KBM-7 (cell line): ENCODE measurements at regions not wholly inside any gene's neighbourhood (a gene's known extent, or its start where the extent isn't known, plus 50 kb on each side); places are given as distances from the start of the nearest gene placed in this dataset.
A peak's percentile ranks its signal among the peaks of the same experiment; 100 is the strongest.

Experiments used
- DNase-seq: peaks from one replicate; pipeline ENCODE4 v3.0.0-alpha.2; 2015
- in situ Hi-C: fragments of 300-500 bp; cut with MboI; formaldehyde crosslinking; loops from 2 replicates; pipeline ENCODE4 v1.14.3; 2020; ENCODE audit warnings: low sequenced_read_pairs, low pct_unique_long_range_greater_than_20kb, mixed read lengths

GRCh38 chr9:89234205-89235067, 55.8 kb upstream of the SHC3 start:
- DNase-seq = no peak
- in situ Hi-C loops = no loop called here

- in situ Hi-C loops = no loop called here
- DNase-seq = no peak
Measured at GRCh38 chr9:89236955-89237573, 58.4 kb upstream of the SHC3 start.

DNA sequence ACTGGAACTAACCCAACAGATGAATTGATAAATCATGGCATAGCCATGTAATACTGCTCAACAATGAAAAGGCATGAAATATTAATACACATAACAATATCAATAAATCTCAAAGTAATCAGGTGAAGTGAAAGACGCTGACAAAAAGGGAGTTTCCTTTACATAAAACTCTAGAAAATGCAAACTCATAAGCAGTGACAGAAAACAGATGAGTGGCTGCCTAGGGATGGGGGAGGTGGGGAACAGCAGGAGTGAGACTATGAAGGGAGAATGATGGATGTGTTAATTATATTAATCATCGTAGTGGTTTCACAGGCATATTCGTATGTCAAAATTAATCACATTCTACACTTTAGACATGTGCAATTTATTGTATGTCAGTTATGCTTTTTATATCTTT, 59.8 kb upstream of the SHC3 start:
- in situ Hi-C loops = no loop called here
- no peak for DNase-seq

DNA sequence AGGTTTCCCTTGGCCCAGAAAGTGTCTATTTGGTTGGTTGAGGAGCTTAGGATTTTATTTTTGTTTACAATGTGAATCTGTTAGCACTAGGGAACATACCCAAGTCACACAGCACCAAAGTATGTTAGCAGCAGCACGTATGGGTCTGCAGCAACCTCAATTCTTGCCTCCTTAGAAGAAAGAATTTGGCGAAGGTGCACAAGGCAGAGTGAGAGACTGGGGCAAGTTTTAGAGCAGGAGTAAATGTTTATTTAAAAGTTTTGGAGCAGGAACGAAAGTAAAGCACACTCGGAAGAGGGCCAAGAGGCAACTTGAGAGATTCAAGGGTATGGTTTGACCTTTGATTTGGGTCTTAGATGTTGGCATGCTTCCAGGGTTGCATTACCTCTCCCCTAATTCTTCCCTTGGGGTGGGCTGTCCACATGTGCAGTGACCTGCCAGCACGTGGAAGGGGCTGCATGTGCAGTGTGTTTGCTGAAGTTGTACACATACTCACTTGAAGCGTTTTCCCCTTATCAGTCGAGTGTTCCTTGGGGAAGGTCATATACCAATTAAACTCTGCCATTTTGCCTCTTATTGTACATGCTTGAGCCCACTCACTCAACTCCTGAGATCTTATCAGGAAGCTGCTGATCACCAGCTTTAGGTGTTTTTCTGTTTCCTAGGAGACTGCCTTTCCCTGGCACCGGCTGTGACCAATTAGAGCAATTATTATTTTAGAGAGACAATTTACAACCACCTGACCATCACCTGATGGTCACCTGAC, 64.9 kb upstream of the SHC3 start:
- no peak for DNase-seq
- in situ Hi-C loops = no loop called here

- in situ Hi-C loops = no loop called here
- DNase-seq = no peak
Measured at GRCh38 chr9:89246840-89247239, 64.2 kb upstream of the CKS2 start.

DNA sequence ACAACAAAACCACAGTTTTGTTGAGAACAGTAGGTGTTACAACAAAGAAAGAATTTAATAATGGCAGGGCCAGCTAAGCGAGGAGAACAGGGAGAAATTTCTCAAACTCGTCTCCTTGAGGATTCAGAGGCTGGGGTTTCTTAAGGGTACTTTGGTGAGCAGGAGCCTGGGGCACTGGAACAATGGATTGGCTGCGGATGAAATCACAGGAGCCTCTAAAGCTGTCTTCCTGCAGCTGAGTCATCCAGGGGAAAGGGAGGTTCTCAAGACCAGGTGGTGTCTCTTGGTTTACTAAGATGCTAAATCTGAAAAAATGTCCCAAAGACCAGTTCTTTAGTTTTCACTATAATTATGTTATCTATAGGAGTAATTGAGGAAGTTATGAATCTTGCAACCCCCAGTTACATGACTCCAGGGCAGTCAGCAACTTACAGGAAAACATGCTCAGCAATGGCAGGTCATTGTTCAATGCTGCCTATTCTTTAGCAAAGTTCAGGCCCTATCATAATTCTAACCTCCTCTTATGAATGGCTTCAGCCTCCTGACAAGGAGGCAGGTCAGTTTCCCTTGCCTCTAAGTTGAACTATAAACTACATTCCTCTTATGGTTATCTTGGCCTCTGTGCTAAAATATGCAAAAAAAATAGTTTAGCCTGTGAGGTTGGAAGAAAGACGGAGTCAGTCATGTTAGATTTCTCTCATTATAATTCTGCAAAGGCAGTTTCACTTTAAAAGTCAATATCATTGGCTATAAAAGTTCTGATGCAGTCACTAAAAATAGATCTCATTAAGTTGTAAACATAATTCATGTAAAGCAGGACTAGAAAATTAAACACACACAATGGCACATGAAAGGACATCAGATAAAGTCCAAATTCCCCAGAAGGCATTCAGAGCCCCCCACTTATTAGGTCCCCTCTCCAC, 63.3 kb upstream of the CKS2 start:
- DNase-seq = no peak
- in situ Hi-C loops = no loop called here

DNA sequence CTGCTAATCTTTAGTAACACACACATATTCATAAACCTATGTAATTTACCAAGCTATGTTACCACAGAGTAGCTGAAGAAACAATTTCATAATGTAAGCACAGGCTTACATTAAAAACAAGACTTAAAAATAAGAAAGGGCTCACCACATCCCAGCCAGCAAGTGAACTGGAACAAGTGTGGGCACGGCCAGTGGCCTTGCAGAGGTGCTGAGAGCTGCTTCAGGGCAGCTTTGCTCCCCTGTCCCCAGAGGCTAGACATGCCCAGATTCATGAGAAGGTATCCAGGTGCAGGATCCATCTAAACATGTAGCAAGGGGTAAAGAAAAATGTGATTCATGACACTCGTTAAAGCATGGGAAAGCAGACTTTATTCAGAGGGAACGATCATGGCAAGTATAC, 62.0 kb upstream of the CKS2 start:
- in situ Hi-C loops = no loop called here
- no peak for DNase-seq

DNA sequence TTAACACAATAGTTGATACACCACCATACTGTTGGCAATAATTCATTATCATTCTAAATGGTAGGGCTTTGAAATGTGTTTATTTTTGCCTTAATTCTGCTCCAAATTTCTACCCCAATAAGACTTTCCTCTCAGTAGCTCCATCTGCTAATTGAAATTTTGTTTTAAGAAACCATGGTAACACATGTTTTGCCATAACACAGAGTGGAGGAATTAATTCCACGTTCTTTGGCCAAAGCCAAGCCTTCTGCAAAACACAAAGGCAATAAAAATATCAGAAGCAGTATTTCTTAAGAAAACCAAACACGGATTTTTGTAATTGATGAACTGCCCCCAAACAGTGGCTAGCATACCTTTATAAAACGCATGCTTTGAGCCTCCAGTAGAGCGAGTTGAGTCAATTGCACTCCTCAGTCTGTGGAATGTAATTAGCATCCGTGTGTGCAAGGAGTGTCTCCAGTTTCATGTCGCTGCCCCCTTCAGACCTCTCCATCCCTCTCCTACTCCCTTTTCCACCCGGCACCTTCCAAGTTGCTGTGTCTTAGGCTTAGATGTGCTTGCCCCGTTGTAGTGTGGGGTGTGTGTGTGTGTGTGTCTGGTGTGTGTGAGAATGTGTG, 58.2 kb upstream of the CKS2 start:
- DNase-seq = no peak
- in situ Hi-C loops = no loop called here

GRCh38 chr9:89254058-89254772, 56.8 kb upstream of the CKS2 start:
- in situ Hi-C loops = no loop called here
- DNase-seq = no peak

- in situ Hi-C loops = no loop called here
- DNase-seq = peak; percentile 11
Measured at GRCh38 chr9:89254773-89255125, 56.2 kb upstream of the CKS2 start.

DNA sequence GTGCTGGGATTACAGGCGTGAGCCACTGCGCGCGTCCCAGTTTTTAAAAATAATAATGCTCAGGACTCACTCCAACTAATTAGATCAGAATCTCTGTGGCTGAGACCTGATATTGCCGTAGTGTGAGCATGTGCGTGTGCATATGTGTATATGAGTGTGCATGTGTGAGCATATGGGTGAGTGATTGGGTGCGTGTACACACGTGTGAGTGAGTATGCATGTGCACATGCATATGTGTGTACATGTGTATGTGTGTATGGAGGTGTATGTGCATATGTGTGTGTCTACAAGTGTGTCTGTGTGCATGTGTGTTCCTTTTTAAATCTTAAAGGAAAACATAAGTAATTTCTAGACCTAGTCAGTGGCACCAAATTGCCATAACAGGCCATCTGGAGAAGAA, 54.8 kb upstream of the CKS2 start:
- in situ Hi-C loops = no loop called here
- no peak for DNase-seq

- no peak for DNase-seq
Measured at GRCh38 chr9:89256642-89257041, 54.4 kb upstream of the CKS2 start.

DNA sequence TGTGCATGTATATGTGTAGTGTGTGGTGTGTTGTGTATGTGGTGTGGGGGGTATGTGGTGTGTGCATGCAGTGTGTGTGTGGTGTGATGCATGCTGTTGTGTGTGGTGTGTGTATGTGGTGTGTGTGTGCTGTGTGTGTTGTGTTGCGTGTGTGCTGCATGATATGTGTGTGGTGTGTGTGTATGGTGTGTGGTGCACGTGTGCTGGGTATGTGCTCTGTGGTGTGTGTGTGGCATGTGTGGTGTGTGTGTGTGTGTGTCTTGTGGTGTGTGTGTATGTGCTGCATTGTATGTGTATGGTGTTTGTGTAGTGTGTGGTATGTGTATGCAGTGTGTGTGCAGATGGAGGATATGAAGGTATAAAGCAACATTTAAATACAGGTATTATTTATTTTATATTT, 50.5 kb upstream of the CKS2 start:
- DNase-seq = no peak
- in situ Hi-C loops = no loop called here

More at GRCh38 chr9:89256642-89257041, 54.4 kb upstream of the CKS2 start:
- in situ Hi-C loops = no loop called here
